Testis (tissue), 2 donors: ENCODE measurements at regions not wholly inside any gene's neighbourhood (a gene's known extent, or its start where the extent isn't known, plus 50 kb on each side); places are given as distances from the start of the nearest gene placed in this dataset.

Source experiments
- POLR2A ChIP-seq: fragments of 450-650 bp; IDR thresholded peaks from one replicate; pipeline ENCODE4 v1.6.1; 2017; ENCODE audit warnings: antibody characterized with exemption, mild to moderate bottlenecking, moderate library complexity
- TF ChIP-seq, protein P1 (sequence below), 3 experiments: fragments of 450-650 bp in 2 of 3; fragments of 200-600 bp in 1 of 3; sonication (generic) in 1 of 3; IDR thresholded peaks; one replicate each; pipeline ENCODE4 v1.5.1; 2016 to 2019; ENCODE audit warnings: antibody characterized with exemption in 3 of 3, mild to moderate bottlenecking in 2 of 3, moderate library complexity in 1 of 3

DNA sequence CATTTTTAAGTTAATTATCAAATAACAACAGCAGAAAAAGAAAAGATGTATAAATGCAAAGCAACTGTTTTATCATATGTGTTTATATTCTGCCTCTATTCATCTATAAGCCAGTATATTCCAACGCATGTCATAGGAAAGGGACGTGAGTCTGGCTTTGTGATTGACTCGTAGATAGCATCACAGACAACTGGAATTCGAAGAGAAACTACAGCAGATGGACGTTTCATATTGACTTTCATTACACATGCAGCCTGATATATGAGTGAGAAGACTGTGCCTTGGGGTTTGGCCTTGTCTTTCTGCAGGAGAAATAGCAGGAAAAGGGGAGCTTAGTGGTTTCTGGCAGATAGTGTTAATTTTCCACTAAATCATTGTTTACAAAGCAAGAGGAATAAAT, 1111.9 kb downstream of the MAT2B start:
- TF ChIP-seq, protein P1, sequence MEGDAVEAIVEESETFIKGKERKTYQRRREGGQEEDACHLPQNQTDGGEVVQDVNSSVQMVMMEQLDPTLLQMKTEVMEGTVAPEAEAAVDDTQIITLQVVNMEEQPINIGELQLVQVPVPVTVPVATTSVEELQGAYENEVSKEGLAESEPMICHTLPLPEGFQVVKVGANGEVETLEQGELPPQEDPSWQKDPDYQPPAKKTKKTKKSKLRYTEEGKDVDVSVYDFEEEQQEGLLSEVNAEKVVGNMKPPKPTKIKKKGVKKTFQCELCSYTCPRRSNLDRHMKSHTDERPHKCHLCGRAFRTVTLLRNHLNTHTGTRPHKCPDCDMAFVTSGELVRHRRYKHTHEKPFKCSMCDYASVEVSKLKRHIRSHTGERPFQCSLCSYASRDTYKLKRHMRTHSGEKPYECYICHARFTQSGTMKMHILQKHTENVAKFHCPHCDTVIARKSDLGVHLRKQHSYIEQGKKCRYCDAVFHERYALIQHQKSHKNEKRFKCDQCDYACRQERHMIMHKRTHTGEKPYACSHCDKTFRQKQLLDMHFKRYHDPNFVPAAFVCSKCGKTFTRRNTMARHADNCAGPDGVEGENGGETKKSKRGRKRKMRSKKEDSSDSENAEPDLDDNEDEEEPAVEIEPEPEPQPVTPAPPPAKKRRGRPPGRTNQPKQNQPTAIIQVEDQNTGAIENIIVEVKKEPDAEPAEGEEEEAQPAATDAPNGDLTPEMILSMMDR (IDR thresholded peaks at IDR 0.05), result no peak
- TF ChIP-seq POLR2A, result no peak
